GM18499 (cell line): ENCODE measurements at regions not wholly inside any gene's neighbourhood (a gene's known extent, or its start where the extent isn't known, plus 50 kb on each side); places are given as distances from the start of the nearest gene placed in this dataset.
A peak's percentile ranks its signal among the peaks of the same experiment; 100 is the strongest.

Source experiments
- ATAC-seq: cut with Tn5 transposase; IDR thresholded peaks from one replicate; pipeline ENCODE4 v1.9.1; 2021; ENCODE audit warnings: moderate number of reproducible peaks; ENCODE audit not compliant: insufficient read depth, unreplicated experiment

- ATAC-seq: no peak
These were observed 102.8 kb upstream of the MAOA start for GRCh38 chrX:43553257-43553656.

GRCh38 chrX:43556207-43556606 lies 99.9 kb upstream of the MAOA start:
- ATAC-seq: no peak

- ATAC-seq: peak; percentile 64
These were observed 98.3 kb upstream of the MAOA start for GRCh38 chrX:43557792-43558191.

GRCh38 chrX:43559644-43560043 lies 96.5 kb upstream of the MAOA start:
- no peak for ATAC-seq

GRCh38 chrX:43560247-43560946 lies 95.7 kb upstream of the MAOA start:
- ATAC-seq: no peak

- no peak for ATAC-seq
These were observed 93.7 kb upstream of the MAOA start for GRCh38 chrX:43562372-43562771.

- no peak for ATAC-seq
These were observed 91.1 kb upstream of the MAOA start for GRCh38 chrX:43564953-43565352.

GRCh38 chrX:43566170-43566569 lies 89.9 kb upstream of the MAOA start:
- no peak for ATAC-seq

GRCh38 chrX:43573441-43574015 lies 82.6 kb upstream of the MAOA start:
- ATAC-seq: no peak

- ATAC-seq: no peak
These were observed 75.5 kb upstream of the MAOA start for GRCh38 chrX:43580621-43581020.

GRCh38 chrX:43581167-43581566 lies 74.9 kb upstream of the MAOA start:
- ATAC-seq: no peak

- no peak for ATAC-seq
These were observed 74.1 kb upstream of the MAOA start for GRCh38 chrX:43581888-43582539.

GRCh38 chrX:43582540-43582913 lies 73.6 kb upstream of the MAOA start:
- ATAC-seq: no peak

- ATAC-seq: no peak
These were observed 70.2 kb upstream of the MAOA start for GRCh38 chrX:43585922-43586321.

- no peak for ATAC-seq
These were observed 69.3 kb upstream of the MAOA start for GRCh38 chrX:43586830-43587229.

- no peak for ATAC-seq
These were observed 66.4 kb upstream of the MAOA start for GRCh38 chrX:43589735-43590134.

GRCh38 chrX:43590150-43590549 lies 65.9 kb upstream of the MAOA start:
- ATAC-seq: no peak

GRCh38 chrX:43592597-43592996 lies 63.5 kb upstream of the MAOA start:
- ATAC-seq: no peak

GRCh38 chrX:43595931-43596330 lies 60.2 kb upstream of the MAOA start:
- no peak for ATAC-seq

GRCh38 chrX:43604753-43605152 lies 51.3 kb upstream of the MAOA start:
- no peak for ATAC-seq

- no peak for ATAC-seq
These were observed 50.7 kb upstream of the MAOA start for GRCh38 chrX:43605351-43605750.
